GM10248 (cell line): ENCODE measurements at regions not wholly inside any gene's neighbourhood (a gene's known extent, or its start where the extent isn't known, plus 50 kb on each side); places are given as distances from the start of the nearest gene placed in this dataset.

Source experiments
- CTCF ChIA-PET: fragments of 300-600 bp; sonication (Branson Sonifier 250); formaldehyde crosslinking; extraction: SDS; loops from one replicate; lab custom pipeline; 2021; ENCODE audit warnings: antibody characterized with exemption; lab: Yijun Ruan, JAX
- POLR2A ChIA-PET: fragments of 350-650 bp; sonication (Branson Sonifier 250); formaldehyde crosslinking; extraction: SDS; loops from one replicate; lab custom pipeline; 2020; ENCODE audit warnings: antibody characterized with exemption; lab: Yijun Ruan, JAX
- DNase-seq: peaks from one replicate; pipeline ENCODE4 v3.0.0; 2012; ENCODE audit errors: extremely low spot score
- CTCF ChIP-seq: IDR thresholded peaks from 2 replicates; pipeline ENCODE4 v1.5.1; 2012; ENCODE audit warnings: mild to moderate bottlenecking, low read depth; ENCODE audit errors: extremely low read depth, missing control alignments, control extremely low read depth

- TF ChIP-seq CTCF = no peak
- ChIA-PET POLR2A (no interaction called here), CTCF (interaction anchor here (0.8 to 1.5 kb wide), 3 partner anchors 15 to 19 kb away, joined by 3 to 4 read pairs (median 3); no protein-coding TSS in a partner anchor)
- DNase-seq = no peak
These were observed 368.9 kb downstream of the RBM26 start for GRCh38 chr13:79037197-79037596.

- ChIA-PET CTCF (interaction anchor here (1.2 to 2.0 kb wide), 2 partner anchors 17 to 56 kb away, joined by 3 to 5 read pairs; no protein-coding TSS in a partner anchor), POLR2A (no interaction called here)
- no peak for TF ChIP-seq CTCF
- DNase-seq = no peak
These were observed 371.7 kb downstream of the RBM26 start for GRCh38 chr13:79034341-79034740.

GRCh38 chr13:79030513-79030912 is 371.6 kb upstream of the OBI1 start:
- ChIA-PET CTCF (no interaction called here), POLR2A (no interaction called here)
- DNase-seq = no peak
- no peak for TF ChIP-seq CTCF

GRCh38 chr13:79018166-79018565 is 359.2 kb upstream of the OBI1 start:
- no peak for DNase-seq
- no peak for TF ChIP-seq CTCF
- POLR2A ChIA-PET = no interaction called here
- CTCF ChIA-PET = no interaction called here

- ChIA-PET CTCF (interaction anchor here (0.6 to 1.2 kb wide), 3 partner anchors 10 to 25 kb away, joined by 3 read pairs; no protein-coding TSS in a partner anchor), POLR2A (no interaction called here)
- DNase-seq = no peak
- no peak for TF ChIP-seq CTCF
These were observed 352.2 kb upstream of the OBI1 start for GRCh38 chr13:79011179-79011578.

GRCh38 chr13:79003989-79004898 is 345.3 kb upstream of the OBI1 start:
- ChIA-PET CTCF (interaction anchor here (0.7 to 1.0 kb wide), 2 partner anchors 11 to 26 kb away, joined by 3 read pairs; no protein-coding TSS in a partner anchor), POLR2A (no interaction called here)
- DNase-seq = no peak
- no peak for TF ChIP-seq CTCF
